Heart right ventricle (tissue), 16 donors: ENCODE measurements at regions not wholly inside any gene's neighbourhood (a gene's known extent, or its start where the extent isn't known, plus 50 kb on each side); places are given as distances from the start of the nearest gene placed in this dataset.

Source experiments
- ATAC-seq, 8 donors: fragments of 200-7000 bp; cut with Tn5 transposase; one replicate each; pipeline ENCODE4 v1.9.1; 2020; ENCODE audit warnings: mild to moderate bottlenecking in 8 of 8, moderate library complexity in 8 of 8, moderate number of reproducible peaks in 1 of 8
- DNase-seq, 2 donors: peaks; one replicate each; pipeline ENCODE4 v3.0.0-alpha.2; 2020
- H3K27ac ChIP-seq, 10 donors: fragments of 200-600 bp; sonication (generic) in 2 of 10; one replicate each; pipeline versions ENCODE4 v1.5.0 to v1.8.0; 2020 to 2022; ENCODE audit warnings: mild to moderate bottlenecking in 3 of 10
- H3K27me3 ChIP-seq, 7 donors: fragments of 200-600 bp; one replicate each; pipeline ENCODE4 v1.8.0; 2021 to 2022; ENCODE audit warnings: mild to moderate bottlenecking in 2 of 7
- H3K36me3 ChIP-seq, 9 donors: fragments of 200-600 bp; sonication (generic) in 1 of 9; one replicate each; pipeline versions ENCODE4 v1.5.0 to v1.8.0; 2020 to 2022; ENCODE audit warnings: mild to moderate bottlenecking in 2 of 9
- H3K4me1 ChIP-seq, 9 donors: fragments of 200-600 bp; sonication (generic) in 1 of 9; one replicate each; pipeline versions ENCODE4 v1.5.0 to v1.8.0; 2020 to 2022; ENCODE audit warnings: mild to moderate bottlenecking in 4 of 9
- H3K4me3 ChIP-seq, 10 donors: fragments of 200-600 bp; sonication (generic) in 2 of 10; one replicate each; pipeline versions ENCODE4 v1.5.0 to v1.8.0; 2020 to 2022; ENCODE audit warnings: mild to moderate bottlenecking in 7 of 10, moderate library complexity in 2 of 10
- H3K9me3 ChIP-seq, 11 donors: fragments of 200-600 bp in 10 of 11; sonication (generic) in 2 of 11; one replicate each; pipeline versions ENCODE4 v1.5.0 to v1.8.0; 2013 to 2022; ENCODE audit warnings: mild to moderate bottlenecking in 2 of 11, control low read depth in 1 of 11, moderate library complexity in 1 of 11
- CTCF ChIP-seq, 9 donors: fragments of 200-600 bp; sonication (generic) in 2 of 9; IDR thresholded peaks; one replicate each; pipeline versions ENCODE4 v1.5.0 to v1.8.0; 2021 to 2022; ENCODE audit warnings: antibody characterized with exemption in 9 of 9, mild to moderate bottlenecking in 5 of 9, moderate library complexity in 1 of 9
- WGBS, 2 donors: extraction: QIAGEN DNeasy Blood & Tissue Kit; methylation state at CpG; one replicate each; pipeline ENCODE4 v1.1.7; 2013; ENCODE audit warnings: inconsistent platforms in 1 of 2; 5-methylcytosine and 5-hydroxymethylcytosine counted together
- intact Hi-C, 10 donors: fragments of 100-400 bp; cut with DNase I; formaldehyde crosslinking; loops; one replicate each; pipeline versions ENCODE4 v1.11.1 to v1.14.2; 2022
- donor health status: Arrhythmogenic right ventricular cardiomyopathy.
- donor health status: ischemic (EF 13 %, LVEDD 7.1; RV severe dilation, severe dysfunction).
- donor health status: healthy with polysubstance abuse.
- donor health status: DM: no; HTN: yes; CAD: no.
- donor health status: DM: no; HTN: no; CAD: no.
- donor health status: ischemic (EF 25% LVEDD 6.9; RV normal size, moderate dysfunction).
- donor health status: ischemic (EF 25% LVEDD 5.7; RV mildly dilated, moderate dysfunction).
- donor health status: healthy.
- donor health status: DM: yes; HTN: yes; CAD: no.
- donor health status: Ischemic cardiomyopathy.
- donor health status: ischemic (EF 35%, LVEDD 5.7; RV mildly dilated, moderate dysfunction).
- donor health status: nonischemic (EF 11% LVEDD 7.7; RV severe dilation, severe dysfunction).
- donor health status: DM: yes; HTN: yes; CAD: no.
- donor health status: PGD.
- donor health status: ischemic (EF 29% LVEDD 5.4; RV normal size, mild dysfunction).
- donor health status: nonischemic (EF 23%, LVEDD 6.1; RV moderate dilation, normal function).

- no peak for ATAC-seq
- TF ChIP-seq CTCF (IDR thresholded peaks at IDR 0.05), result no peak
Observed at GRCh38 chr1:96979304-96980268, 258.0 kb downstream of the PTBP2 start.

GRCh38 chr1:96980448-96980847, 258.9 kb downstream of the PTBP2 start:
- intact Hi-C loops, result no loop called here
- ATAC-seq (no peak), DNase-seq (no peak)
- no peak overlapping the region for H3K4me3 ChIP-seq
- 69 to 70% methylated on average over 2 of the region's 2 CpGs for WGBS, 2 donors
- no peaks in the 10 kb centered on the region for H3K4me1 ChIP-seq
- no peak overlapping the region for H3K27ac ChIP-seq
- no peaks in the 10 kb centered on the region for H3K36me3 ChIP-seq
- TF ChIP-seq CTCF (IDR thresholded peaks at IDR 0.05), result no peak
- H3K9me3 ChIP-seq, result no peaks in the 10 kb centered on the region
- H3K27me3 ChIP-seq, result no peaks in the 10 kb centered on the region

More at GRCh38 chr1:96979304-96980268, 258.0 kb downstream of the PTBP2 start:
- Histone ChIP-seq H3K4me1 (no peaks in the 10 kb centered on the region), H3K27ac (no peak overlapping the region), H3K4me3 (no peak overlapping the region), H3K27me3 (no peaks in the 10 kb centered on the region), H3K9me3 (no peaks in the 10 kb centered on the region), H3K36me3 (no peaks in the 10 kb centered on the region)
- WGBS, 2 donors, result 66 to 70% methylated on average over 3 of the region's 3 CpGs
- intact Hi-C loops, result loop anchor here in 1 of 10 donors (10.0 kb wide), 1 partner anchor 1485 kb away; no protein-coding TSS in a partner anchor
- DNase-seq, result peak in 1 of 2 donors; percentile 3

- Histone ChIP-seq H3K27me3 (no peaks in the 10 kb centered on the region), H3K4me3 (no peak overlapping the region), H3K4me1 (no peaks in the 10 kb centered on the region), H3K9me3 (no peaks in the 10 kb centered on the region), H3K36me3 (no peaks in the 10 kb centered on the region), H3K27ac (no peak overlapping the region)
- TF ChIP-seq CTCF (IDR thresholded peaks at IDR 0.05), result no peak
- ATAC-seq, result no peak
- intact Hi-C loops, result no loop called here
- DNase-seq, result no peak
Observed at GRCh38 chr1:96981181-96981580, 259.6 kb downstream of the PTBP2 start.

- WGBS, 2 donors, result 78% methylated on average over 3 of the region's 3 CpGs
- no peaks in the 10 kb centered on the region for H3K36me3 ChIP-seq
- ATAC-seq (no peak), DNase-seq (no peak)
- no peak overlapping the region for H3K4me3 ChIP-seq
- intact Hi-C loops, result no loop called here
- no peak for TF ChIP-seq CTCF (IDR thresholded peaks at IDR 0.05)
- no peaks in the 10 kb centered on the region for H3K4me1 ChIP-seq
- H3K27ac ChIP-seq, result no peak overlapping the region
- H3K27me3 ChIP-seq, result no peaks in the 10 kb centered on the region
- H3K9me3 ChIP-seq, result no peaks in the 10 kb centered on the region
Observed at GRCh38 chr1:96982118-96982517, 260.5 kb downstream of the PTBP2 start.
